Activated B cell treated with CpG ODN at 0.5 μM for 24 hours (primary cell): ENCODE measurements at regions not wholly inside any gene's neighbourhood (a gene's known extent, or its start where the extent isn't known, plus 50 kb on each side); places are given as distances from the start of the nearest gene placed in this dataset.

Experiments used
- ATAC-seq: fragments of 200-7000 bp; cut with Tn5 transposase; one replicate; pipeline ENCODE4 v1.10.0; 2021; ENCODE audit warnings: low read depth, mild to moderate bottlenecking, moderate library complexity
- CTCF ChIA-PET: fragments of 350-600 bp; sonication (Branson Sonifier 250); formaldehyde crosslinking; loops from one replicate; lab custom pipeline; 2021; ENCODE audit warnings: antibody characterized with exemption; lab: Charles Lee
- POLR2A ChIA-PET: fragments of 350-600 bp; sonication (Branson Sonifier 250); formaldehyde crosslinking; loops from one replicate; lab custom pipeline; 2021; ENCODE audit warnings: antibody characterized with exemption; lab: Charles Lee
- DNase-seq: peaks from one replicate; pipeline ENCODE4 v3.0.0; 2022
- H3K27ac Mint-ChIP-seq: one replicate; pipeline ENCODE4 v1.8.0; 2020; ENCODE audit warnings: mixed read lengths
- H3K27me3 Mint-ChIP-seq: one replicate; pipeline ENCODE4 v1.8.0; 2021; ENCODE audit warnings: mixed read lengths
- H3K36me3 Mint-ChIP-seq: one replicate; pipeline ENCODE4 v1.8.0; 2021; ENCODE audit warnings: low read depth, mixed read lengths
- H3K4me1 Mint-ChIP-seq: one replicate; pipeline ENCODE4 v1.8.0; 2021; ENCODE audit warnings: mixed read lengths
- H3K4me3 Mint-ChIP-seq: one replicate; pipeline ENCODE4 v1.8.0; 2020; ENCODE audit warnings: mild to moderate bottlenecking, mixed read lengths
- H3K9me3 Mint-ChIP-seq: one replicate; pipeline ENCODE4 v1.8.0; 2020; ENCODE audit warnings: mixed read lengths
- intact Hi-C: fragments of 100-400 bp; cut with micrococcal nuclease; formaldehyde crosslinking; loops from one replicate; pipeline ENCODE4 v1.15.1; 2024
- TF ChIP-seq, protein P1 (sequence below): fragments of 200-600 bp; IDR thresholded peaks from one replicate; pipeline ENCODE4 v1.8.0; 2022; ENCODE audit warnings: antibody characterized with exemption, mild to moderate bottlenecking

DNA sequence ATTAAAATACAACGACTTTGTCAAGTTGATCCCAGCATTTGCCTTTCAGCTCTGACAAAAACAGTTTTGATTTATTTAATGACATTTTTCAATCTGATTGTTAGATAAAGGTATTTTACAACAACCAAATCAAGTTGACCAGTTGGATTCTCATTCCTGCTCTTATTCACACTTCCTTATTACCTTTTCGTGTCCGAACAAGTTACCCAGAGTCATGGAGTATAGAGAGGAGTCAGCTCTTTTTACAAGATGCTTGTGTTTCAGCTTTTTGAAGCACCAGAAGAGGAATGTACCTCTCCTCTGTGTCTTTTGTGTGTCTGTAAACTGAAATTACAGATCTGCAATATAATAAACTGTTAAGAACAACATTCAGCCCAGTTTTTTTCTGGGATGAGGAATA is 151.3 kb upstream of the TMEM161B start:
- TF ChIP-seq, protein P1, sequence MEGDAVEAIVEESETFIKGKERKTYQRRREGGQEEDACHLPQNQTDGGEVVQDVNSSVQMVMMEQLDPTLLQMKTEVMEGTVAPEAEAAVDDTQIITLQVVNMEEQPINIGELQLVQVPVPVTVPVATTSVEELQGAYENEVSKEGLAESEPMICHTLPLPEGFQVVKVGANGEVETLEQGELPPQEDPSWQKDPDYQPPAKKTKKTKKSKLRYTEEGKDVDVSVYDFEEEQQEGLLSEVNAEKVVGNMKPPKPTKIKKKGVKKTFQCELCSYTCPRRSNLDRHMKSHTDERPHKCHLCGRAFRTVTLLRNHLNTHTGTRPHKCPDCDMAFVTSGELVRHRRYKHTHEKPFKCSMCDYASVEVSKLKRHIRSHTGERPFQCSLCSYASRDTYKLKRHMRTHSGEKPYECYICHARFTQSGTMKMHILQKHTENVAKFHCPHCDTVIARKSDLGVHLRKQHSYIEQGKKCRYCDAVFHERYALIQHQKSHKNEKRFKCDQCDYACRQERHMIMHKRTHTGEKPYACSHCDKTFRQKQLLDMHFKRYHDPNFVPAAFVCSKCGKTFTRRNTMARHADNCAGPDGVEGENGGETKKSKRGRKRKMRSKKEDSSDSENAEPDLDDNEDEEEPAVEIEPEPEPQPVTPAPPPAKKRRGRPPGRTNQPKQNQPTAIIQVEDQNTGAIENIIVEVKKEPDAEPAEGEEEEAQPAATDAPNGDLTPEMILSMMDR, result no peak
- ChIA-PET CTCF (no interaction called here), POLR2A (no interaction called here)
- Mint-ChIP-seq H3K27ac (no peak overlapping the region), H3K4me3 (no peak overlapping the region), H3K9me3 (no peaks in the 10 kb centered on the region), H3K36me3 (no peaks in the 10 kb centered on the region), H3K4me1 (no peaks in the 10 kb centered on the region), H3K27me3 (no peaks in the 10 kb centered on the region)
- intact Hi-C loops, result no loop called here
- DNase-seq (no peak), ATAC-seq (no peak)

- Mint-ChIP-seq H3K27ac (no peak overlapping the region), H3K36me3 (no peaks in the 10 kb centered on the region), H3K4me1 (no peaks in the 10 kb centered on the region), H3K27me3 (no peaks in the 10 kb centered on the region), H3K9me3 (no peaks in the 10 kb centered on the region), H3K4me3 (no peak overlapping the region)
- CTCF ChIA-PET, result no interaction called here
- DNase-seq (no peak), ATAC-seq (no peak)
- TF ChIP-seq, protein P1, result no peak
- intact Hi-C loops, result no loop called here
- POLR2A ChIA-PET, result no interaction called here
Observed at GRCh38 chr5:88407341-88407740, 138.7 kb upstream of the TMEM161B start.

- no peak for ATAC-seq
- no peaks in the 10 kb centered on the region for H3K4me1 Mint-ChIP-seq
- intact Hi-C loops, result no loop called here
- ChIA-PET POLR2A (no interaction called here), CTCF (no interaction called here)
- no peaks in the 10 kb centered on the region for H3K36me3 Mint-ChIP-seq
- no peaks in the 10 kb centered on the region for H3K27me3 Mint-ChIP-seq
- no peak overlapping the region for H3K27ac Mint-ChIP-seq
- TF ChIP-seq, protein P1, result no peak
- no peak overlapping the region for H3K4me3 Mint-ChIP-seq
- H3K9me3 Mint-ChIP-seq, result no peaks in the 10 kb centered on the region
- no peak for DNase-seq
Observed at GRCh38 chr5:88405783-88406182, 137.1 kb upstream of the TMEM161B start.

- Mint-ChIP-seq H3K27me3 (no peaks in the 10 kb centered on the region), H3K4me1 (no peaks in the 10 kb centered on the region), H3K27ac (no peak overlapping the region), H3K9me3 (no peaks in the 10 kb centered on the region), H3K4me3 (no peak overlapping the region), H3K36me3 (no peaks in the 10 kb centered on the region)
- no peak for ATAC-seq
- TF ChIP-seq, protein P1, result no peak
- intact Hi-C loops, result no loop called here
- POLR2A ChIA-PET, result no interaction called here
- DNase-seq, result no peak
- CTCF ChIA-PET, result no interaction called here
Observed at GRCh38 chr5:88404405-88404804, 135.8 kb upstream of the TMEM161B start.

DNA sequence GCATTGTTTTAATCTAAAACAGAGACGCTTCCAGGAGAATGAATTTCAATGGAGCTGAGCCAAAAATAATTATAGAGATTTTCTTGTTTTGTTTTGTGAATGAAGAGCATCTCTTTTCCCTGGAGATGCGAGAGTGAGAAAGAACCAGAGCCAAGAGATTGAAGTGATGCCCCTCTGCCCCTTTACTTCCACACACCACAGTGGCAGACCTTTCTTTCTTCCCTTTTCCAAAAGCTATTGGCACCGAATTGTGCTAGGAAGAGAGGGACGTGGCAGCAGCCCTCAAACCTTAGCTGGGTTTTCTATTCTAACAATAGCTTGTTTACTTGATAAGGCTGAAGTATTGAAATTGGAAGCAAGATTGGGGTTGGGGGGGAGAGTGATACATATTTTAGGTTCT is 133.0 kb upstream of the TMEM161B start:
- ATAC-seq (no peak), DNase-seq (no peak)
- no peak overlapping the region for H3K27ac Mint-ChIP-seq
- CTCF ChIA-PET, result no interaction called here
- TF ChIP-seq, protein P1, result no peak
- H3K4me1 Mint-ChIP-seq, result no peaks in the 10 kb centered on the region
- peaks cover 8% of the 10 kb centered on the region for H3K27me3 Mint-ChIP-seq
- H3K9me3 Mint-ChIP-seq, result no peaks in the 10 kb centered on the region
- H3K36me3 Mint-ChIP-seq, result no peaks in the 10 kb centered on the region
- POLR2A ChIA-PET, result no interaction called here
- H3K4me3 Mint-ChIP-seq, result no peak overlapping the region
- intact Hi-C loops, result no loop called here
